Left hindlimb (tissue), 1 donor: ENCODE measurements at regions not wholly inside any gene's neighbourhood (a gene's known extent, or its start where the extent isn't known, plus 50 kb on each side); places are given as distances from the start of the nearest gene placed in this dataset.

Experiments used
- DNase-seq: peaks from one replicate; pipeline ENCODE4 v3.0.0-alpha.2; 2018

GRCh38 chr5:175808711-175809110 lies 62.7 kb upstream of the CPLX2 start:
- no peak for DNase-seq

GRCh38 chr5:175809531-175810121 lies 61.8 kb upstream of the CPLX2 start:
- peak; percentile 43 for DNase-seq

- DNase-seq: no peak
These were observed 60.9 kb upstream of the CPLX2 start for GRCh38 chr5:175810457-175810856.

- no peak for DNase-seq
These were observed 59.8 kb upstream of the CPLX2 start for GRCh38 chr5:175811589-175811988.

- DNase-seq: no peak
These were observed 57.3 kb upstream of the CPLX2 start for GRCh38 chr5:175813943-175814630.

GRCh38 chr5:175814691-175815090 lies 56.7 kb upstream of the CPLX2 start:
- no peak for DNase-seq

- DNase-seq: no peak
These were observed 56.1 kb upstream of the CPLX2 start for GRCh38 chr5:175815126-175815913.

- no peak for DNase-seq
These were observed 55.0 kb upstream of the CPLX2 start for GRCh38 chr5:175816348-175816747.

- DNase-seq: no peak
These were observed 52.3 kb upstream of the CPLX2 start for GRCh38 chr5:175819090-175819425.

GRCh38 chr5:175820230-175820629 lies 51.1 kb upstream of the CPLX2 start:
- no peak for DNase-seq
